ENCODE measurements at regions not wholly inside any gene's neighbourhood (a gene's known extent, or its start where the extent isn't known, plus 50 kb on each side); places are given as distances from the start of the nearest gene placed in this dataset.

DNA sequence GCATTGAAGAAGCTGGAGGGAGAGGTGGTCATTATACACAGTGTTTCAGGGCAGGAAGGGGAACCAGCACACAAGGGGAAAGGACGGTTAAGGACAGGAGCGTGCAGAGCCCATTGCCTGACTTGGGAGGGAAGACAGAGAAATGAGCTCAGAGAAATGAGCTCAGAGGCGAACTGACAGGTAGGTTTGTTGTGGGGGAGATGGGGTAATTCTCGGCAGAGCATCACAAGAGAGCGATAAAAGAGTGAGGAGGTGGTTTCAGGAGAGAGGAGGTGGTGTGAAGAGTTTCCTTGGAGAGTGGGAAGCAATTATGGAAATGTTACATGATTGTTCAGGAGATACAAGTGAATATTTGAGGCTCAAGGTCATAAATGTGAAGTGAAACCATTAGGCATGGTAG is 61.0 kb downstream of the MRGPRX1 start:
- no peaks in the 10 kb centered on the region for H3K4me1 ChIP-seq
- no peaks in the 10 kb centered on the region for H3K36me3 ChIP-seq
- DNase-seq (ENCODE audit: low spot score in 2 of 2) = no peak
- no peak overlapping the region for H3K27ac ChIP-seq
- TF ChIP-seq POLR2A (IDR thresholded peaks at IDR 0.05) = no peak
- TF ChIP-seq, protein P1, sequence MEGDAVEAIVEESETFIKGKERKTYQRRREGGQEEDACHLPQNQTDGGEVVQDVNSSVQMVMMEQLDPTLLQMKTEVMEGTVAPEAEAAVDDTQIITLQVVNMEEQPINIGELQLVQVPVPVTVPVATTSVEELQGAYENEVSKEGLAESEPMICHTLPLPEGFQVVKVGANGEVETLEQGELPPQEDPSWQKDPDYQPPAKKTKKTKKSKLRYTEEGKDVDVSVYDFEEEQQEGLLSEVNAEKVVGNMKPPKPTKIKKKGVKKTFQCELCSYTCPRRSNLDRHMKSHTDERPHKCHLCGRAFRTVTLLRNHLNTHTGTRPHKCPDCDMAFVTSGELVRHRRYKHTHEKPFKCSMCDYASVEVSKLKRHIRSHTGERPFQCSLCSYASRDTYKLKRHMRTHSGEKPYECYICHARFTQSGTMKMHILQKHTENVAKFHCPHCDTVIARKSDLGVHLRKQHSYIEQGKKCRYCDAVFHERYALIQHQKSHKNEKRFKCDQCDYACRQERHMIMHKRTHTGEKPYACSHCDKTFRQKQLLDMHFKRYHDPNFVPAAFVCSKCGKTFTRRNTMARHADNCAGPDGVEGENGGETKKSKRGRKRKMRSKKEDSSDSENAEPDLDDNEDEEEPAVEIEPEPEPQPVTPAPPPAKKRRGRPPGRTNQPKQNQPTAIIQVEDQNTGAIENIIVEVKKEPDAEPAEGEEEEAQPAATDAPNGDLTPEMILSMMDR (IDR thresholded peaks at IDR 0.05) = no peak
- TF ChIP-seq POLR2AphosphoS5 (IDR thresholded peaks at IDR 0.05) = no peak
- intact Hi-C loops (cut with DNase I; ENCODE audit: low total_unique reads) = no loop called here
- H3K4me3 ChIP-seq = no peak overlapping the region
- no peaks in the 10 kb centered on the region for H3K27me3 ChIP-seq
- H3K9me3 ChIP-seq = no peaks in the 10 kb centered on the region

- H3K9me3 ChIP-seq = no peaks in the 10 kb centered on the region
- intact Hi-C loops (cut with DNase I; ENCODE audit: low total_unique reads) = no loop called here
These were observed 73.3 kb downstream of the MRGPRX1 start for GRCh38 chr11:18865951-18866350.

GRCh38 chr11:18865261-18865660 is 73.7 kb upstream of the PTPN5 start:
- Histone ChIP-seq H3K36me3 (no peaks in the 10 kb centered on the region), H3K9me3 (no peaks in the 10 kb centered on the region), H3K4me1 (no peaks in the 10 kb centered on the region), H3K27ac (no peak overlapping the region), H3K4me3 (no peak overlapping the region), H3K27me3 (no peaks in the 10 kb centered on the region)
- intact Hi-C loops (cut with DNase I; ENCODE audit: low total_unique reads) = no loop called here
- DNase-seq (ENCODE audit: low spot score in 2 of 2) = no peak
- no peak for TF ChIP-seq POLR2AphosphoS5 (IDR thresholded peaks at IDR 0.05)
- TF ChIP-seq, protein P1 (IDR thresholded peaks at IDR 0.05) = no peak
- TF ChIP-seq POLR2A (IDR thresholded peaks at IDR 0.05) = no peak

More at GRCh38 chr11:18865951-18866350, 73.3 kb downstream of the MRGPRX1 start:
- H3K27ac ChIP-seq = no peak overlapping the region
- TF ChIP-seq, protein P1 (IDR thresholded peaks at IDR 0.05) = no peak
- no peak for TF ChIP-seq POLR2A (IDR thresholded peaks at IDR 0.05)
- TF ChIP-seq POLR2AphosphoS5 (IDR thresholded peaks at IDR 0.05) = no peak
- no peak overlapping the region for H3K4me3 ChIP-seq
- no peak for DNase-seq (ENCODE audit: low spot score in 2 of 2)
- H3K4me1 ChIP-seq = no peaks in the 10 kb centered on the region
- no peaks in the 10 kb centered on the region for H3K27me3 ChIP-seq
- no peaks in the 10 kb centered on the region for H3K36me3 ChIP-seq

DNA sequence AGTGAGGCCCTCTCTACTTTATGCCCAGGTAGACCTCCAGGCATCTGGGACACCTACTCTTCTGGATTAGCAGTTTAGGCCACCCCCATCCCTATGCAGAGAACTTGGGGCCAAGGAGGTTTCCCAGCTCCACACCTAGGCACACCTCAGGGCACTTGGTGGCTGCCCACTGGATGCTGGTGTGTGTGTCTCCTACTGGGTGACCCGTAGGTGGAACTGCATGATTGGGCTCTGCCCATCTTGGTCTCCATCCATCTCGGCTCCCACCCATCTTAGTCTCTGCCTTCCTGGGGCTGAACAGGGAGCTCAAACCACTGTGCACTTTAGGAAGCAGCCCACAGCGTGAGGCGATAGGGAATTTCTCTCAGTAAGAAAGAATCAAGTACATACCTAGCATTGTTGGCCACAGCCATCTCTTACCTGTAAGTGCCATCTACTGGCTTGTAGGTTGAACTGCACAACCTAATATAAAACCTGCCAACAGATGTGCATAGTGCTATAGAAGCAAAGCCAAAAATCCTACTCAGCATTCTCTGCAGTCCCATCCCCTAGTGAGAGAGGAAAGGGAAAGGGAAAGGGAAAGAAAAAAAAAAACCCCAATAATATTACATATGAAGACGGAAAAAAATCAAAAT is 61.6 kb upstream of the PTPN5 start:
- no peak for TF ChIP-seq POLR2A (IDR thresholded peaks at IDR 0.05)
- TF ChIP-seq POLR2AphosphoS5 (IDR thresholded peaks at IDR 0.05) = no peak
- TF ChIP-seq, protein P1 (IDR thresholded peaks at IDR 0.05) = peak in 1 of 3 donors; percentile 24
- Histone ChIP-seq H3K27ac (no peak overlapping the region), H3K4me3 (no peak overlapping the region), H3K9me3 (no peaks in the 10 kb centered on the region), H3K4me1 (no peaks in the 10 kb centered on the region), H3K36me3 (no peaks in the 10 kb centered on the region), H3K27me3 (no peaks in the 10 kb centered on the region)
- intact Hi-C loops (cut with DNase I; ENCODE audit: low total_unique reads) = no loop called here
- no peak for DNase-seq (ENCODE audit: low spot score in 2 of 2)

DNA sequence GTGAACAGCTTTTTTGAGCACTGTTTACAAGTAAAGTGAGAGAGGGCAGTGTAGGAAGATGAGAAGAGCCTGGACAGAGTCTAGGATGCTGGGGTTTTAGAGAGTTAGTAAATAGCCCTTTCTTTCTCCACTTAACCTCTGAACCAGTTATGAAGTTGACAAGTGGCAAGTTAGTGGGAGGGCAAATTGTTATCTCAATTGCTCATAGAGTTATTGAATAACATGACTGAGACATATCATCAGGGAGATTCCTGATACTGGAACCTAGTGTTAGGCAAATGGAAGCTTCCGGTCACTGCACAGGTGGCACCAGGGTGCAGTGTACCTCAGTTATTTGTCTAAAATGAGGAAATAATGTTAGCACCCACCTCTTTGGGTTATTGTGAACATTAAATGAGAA is 57.8 kb upstream of the PTPN5 start:
- H3K4me1 ChIP-seq = no peaks in the 10 kb centered on the region
- H3K4me3 ChIP-seq = no peak overlapping the region
- intact Hi-C loops (cut with DNase I; ENCODE audit: low total_unique reads) = no loop called here
- H3K27me3 ChIP-seq = no peaks in the 10 kb centered on the region
- no peaks in the 10 kb centered on the region for H3K9me3 ChIP-seq
- no peaks in the 10 kb centered on the region for H3K36me3 ChIP-seq
- H3K27ac ChIP-seq = no peak overlapping the region
- DNase-seq (ENCODE audit: low spot score in 2 of 2) = no peak
- no peak for TF ChIP-seq POLR2AphosphoS5 (IDR thresholded peaks at IDR 0.05)
- TF ChIP-seq, protein P1 (IDR thresholded peaks at IDR 0.05) = no peak
- no peak for TF ChIP-seq POLR2A (IDR thresholded peaks at IDR 0.05)

Measured in breast epithelium (tissue), 4 donors.